T-cell (primary cell): ENCODE measurements at regions not wholly inside any gene's neighbourhood (a gene's known extent, or its start where the extent isn't known, plus 50 kb on each side); places are given as distances from the start of the nearest gene placed in this dataset.

Experiments used
- ATAC-seq, 4 experiments: fragments of 200-7000 bp in 3 of 4; fragments of 150-1000 bp in 1 of 4; cut with Tn5 transposase; replicated peaks in 1 of 4; 1 replicate in 3 of 4; 2 replicates in 1 of 4; pipeline ENCODE4 v1.10.0; 2021; ENCODE audit warnings: moderate library complexity in 3 of 4, mild to moderate bottlenecking in 2 of 4, moderate number of reproducible peaks in 1 of 4
- CTCF ChIA-PET, 2 donors: fragments of 300-600 bp; sonication (Branson Sonifier 250); formaldehyde crosslinking; loops; one replicate each; lab custom pipeline; 2022; ENCODE audit warnings: antibody characterized with exemption in 2 of 2; lab: Charles Lee
- POLR2A ChIA-PET, 2 donors: fragments of 300-600 bp; sonication (Branson Sonifier 250); formaldehyde crosslinking; loops; one replicate each; lab custom pipeline; 2022; ENCODE audit warnings: antibody characterized with exemption in 2 of 2; lab: Charles Lee
- DNase-seq, 35 experiments: peaks; one replicate each; pipeline versions ENCODE4 v3.0.0 to v3.0.0-alpha.2; 2013 to 2023
- H3K27ac ChIP-seq: one replicate; pipeline ENCODE4 v1.5.1; 2013; ENCODE audit warnings: low read length
- H3K27me3 ChIP-seq, 2 experiments: replicated peaks in 1 of 2; 1 replicate in 1 of 2; 2 replicates in 1 of 2; pipeline versions ENCODE4 v1.6.1 to v1.7.0; 2013; ENCODE audit warnings: low read length in 1 of 2, mixed read lengths in 1 of 2; ENCODE audit not compliant: control insufficient read depth in 2 of 2, insufficient read depth in 2 of 2; ENCODE audit errors: extremely low read depth in 1 of 2
- H3K36me3 ChIP-seq, 2 donors: 1 replicate in 1 of 2; 2 replicates in 1 of 2; pipeline versions ENCODE4 v1.6.1 to v1.7.0; 2013; ENCODE audit warnings: low read length in 1 of 2; ENCODE audit not compliant: control insufficient read depth in 2 of 2, insufficient read depth in 1 of 2; ENCODE audit errors: extremely low read depth in 1 of 2
- H3K4me1 ChIP-seq, 2 experiments: 1 replicate in 1 of 2; 2 replicates in 1 of 2; pipeline versions ENCODE4 v1.6.1 to v1.7.0; 2013; ENCODE audit warnings: low read length in 2 of 2, mixed read lengths in 1 of 2; ENCODE audit not compliant: insufficient read depth in 2 of 2, control insufficient read depth in 1 of 2; ENCODE audit errors: extremely low read depth in 1 of 2
- H3K4me3 ChIP-seq, 2 donors: 1 replicate in 1 of 2; 2 replicates in 1 of 2; pipeline versions ENCODE4 v1.5.1 to v1.7.0; 2013; ENCODE audit warnings: mild to moderate bottlenecking in 2 of 2, low read length in 1 of 2, moderate library complexity in 1 of 2; ENCODE audit not compliant: control insufficient read depth in 1 of 2; ENCODE audit errors: extremely low read depth in 1 of 2
- H3K9me3 ChIP-seq: 2 replicates; pipeline ENCODE4 v1.7.0; 2013
- H3K27ac Mint-ChIP-seq, 2 donors: one replicate each; pipeline ENCODE4 v1.8.0; 2020 to 2021; ENCODE audit warnings: mild to moderate bottlenecking in 2 of 2, mixed read lengths in 2 of 2
- H3K27me3 Mint-ChIP-seq, 2 donors: one replicate each; pipeline ENCODE4 v1.8.0; 2021 to 2022; ENCODE audit warnings: mixed read lengths in 2 of 2
- H3K36me3 Mint-ChIP-seq: one replicate; pipeline ENCODE4 v1.8.0; 2021; ENCODE audit warnings: mixed read lengths
- H3K4me1 Mint-ChIP-seq, 3 donors: one replicate each; pipeline ENCODE4 v1.8.0; 2020 to 2022; ENCODE audit warnings: mixed read lengths in 3 of 3, mild to moderate bottlenecking in 1 of 3
- H3K4me3 Mint-ChIP-seq, 3 donors: one replicate each; pipeline ENCODE4 v1.8.0; 2020 to 2022; ENCODE audit warnings: mild to moderate bottlenecking in 3 of 3, mixed read lengths in 3 of 3, moderate library complexity in 3 of 3
- H3K9me3 Mint-ChIP-seq, 3 donors: one replicate each; pipeline ENCODE4 v1.8.0; 2020 to 2022; ENCODE audit warnings: mixed read lengths in 3 of 3
- WGBS: methylation state at CpG from one replicate; pipeline ENCODE4 v1.1.5; 2013; ENCODE audit warnings: missing lambda C conversion rate; ENCODE audit not compliant: insufficient coverage; 5-methylcytosine and 5-hydroxymethylcytosine counted together

- ATAC-seq (no peak), DNase-seq (no peak)
- H3K4me1 ChIP-seq, result no peaks in the 10 kb centered on the region
- no peak overlapping the region for H3K27ac Mint-ChIP-seq
- ChIA-PET CTCF (no interaction called here), POLR2A (interaction anchor here in 1 of 2 donors (0.5 kb wide), 1 partner anchor 371 kb away, joined by 6 read pairs; no protein-coding TSS in a partner anchor)
- no peaks in the 10 kb centered on the region for H3K36me3 Mint-ChIP-seq
- H3K4me3 Mint-ChIP-seq, result no peak overlapping the region
- no peaks in the 10 kb centered on the region for H3K4me1 Mint-ChIP-seq
- no CpG with 5 or more reads among the region's 4 CpGs for WGBS
- no peaks in the 10 kb centered on the region for H3K9me3 ChIP-seq
- no peaks in the 10 kb centered on the region for H3K27me3 Mint-ChIP-seq
- no peak overlapping the region for H3K27ac ChIP-seq
- no peaks in the 10 kb centered on the region for H3K27me3 ChIP-seq
- peaks cover 4 to 6% (median 6%) of the 10 kb centered on the region in 3 donors for H3K9me3 Mint-ChIP-seq
- no peak overlapping the region for H3K4me3 ChIP-seq
- H3K36me3 ChIP-seq, result no peaks in the 10 kb centered on the region
These were observed 89.5 kb downstream of the ALX1 start for GRCh38 chr12:85369365-85370154.

- POLR2A ChIA-PET, result no interaction called here
- no peaks in the 10 kb centered on the region for H3K9me3 ChIP-seq
- CTCF ChIA-PET, result no interaction called here
- Mint-ChIP-seq H3K4me3 (no peak overlapping the region), H3K36me3 (no peaks in the 10 kb centered on the region), H3K27ac (no peak overlapping the region), H3K4me1 (no peaks in the 10 kb centered on the region), H3K9me3 (peaks cover 4 to 6% (median 6%) of the 10 kb centered on the region in 3 donors), H3K27me3 (no peaks in the 10 kb centered on the region)
- no peak overlapping the region for H3K27ac ChIP-seq
- no peaks in the 10 kb centered on the region for H3K4me1 ChIP-seq
- no peaks in the 10 kb centered on the region for H3K27me3 ChIP-seq
- ATAC-seq (no peak), DNase-seq (no peak)
- no peaks in the 10 kb centered on the region for H3K36me3 ChIP-seq
- WGBS, result no CpG with 5 or more reads among the region's 4 CpGs
- H3K4me3 ChIP-seq, result no peak overlapping the region
These were observed 93.0 kb downstream of the ALX1 start for GRCh38 chr12:85373045-85373444.

GRCh38 chr12:85374981-85375380, 95.0 kb downstream of the ALX1 start:
- no peak overlapping the region for H3K4me3 ChIP-seq
- Mint-ChIP-seq H3K36me3 (no peaks in the 10 kb centered on the region), H3K4me3 (no peak overlapping the region), H3K9me3 (peaks cover 4 to 6% (median 6%) of the 10 kb centered on the region in 3 donors), H3K4me1 (no peaks in the 10 kb centered on the region), H3K27ac (no peak overlapping the region), H3K27me3 (no peaks in the 10 kb centered on the region)
- ChIA-PET CTCF (no interaction called here), POLR2A (no interaction called here)
- H3K36me3 ChIP-seq, result no peaks in the 10 kb centered on the region
- DNase-seq, result no peak
- H3K27ac ChIP-seq, result no peak overlapping the region
- whole genome bisulfite sequencing, result no CpG with 5 or more reads among the region's 1 CpG
- H3K27me3 ChIP-seq, result no peaks in the 10 kb centered on the region
- no peaks in the 10 kb centered on the region for H3K9me3 ChIP-seq
- no peak for ATAC-seq
- H3K4me1 ChIP-seq, result no peaks in the 10 kb centered on the region

GRCh38 chr12:85385406-85385805, 105.4 kb downstream of the ALX1 start:
- ChIA-PET POLR2A (no interaction called here), CTCF (no interaction called here)
- Mint-ChIP-seq H3K9me3 (peaks cover 3 to 4% (median 3%) of the 10 kb centered on the region in 3 donors), H3K27me3 (no peaks in the 10 kb centered on the region), H3K4me1 (no peaks in the 10 kb centered on the region), H3K27ac (no peak overlapping the region), H3K4me3 (no peak overlapping the region), H3K36me3 (no peaks in the 10 kb centered on the region)
- DNase-seq, result no peak
- Histone ChIP-seq H3K27ac (no peak overlapping the region), H3K36me3 (no peaks in the 10 kb centered on the region), H3K4me1 (no peaks in the 10 kb centered on the region), H3K9me3 (no peaks in the 10 kb centered on the region), H3K4me3 (no peak overlapping the region), H3K27me3 (no peaks in the 10 kb centered on the region)
- no peak for ATAC-seq

- Mint-ChIP-seq H3K27me3 (no peaks in the 10 kb centered on the region), H3K9me3 (peaks cover 0 to 8% (median 5%) of the 10 kb centered on the region in 3 donors), H3K36me3 (no peaks in the 10 kb centered on the region), H3K27ac (no peak overlapping the region), H3K4me3 (no peak overlapping the region), H3K4me1 (no peaks in the 10 kb centered on the region)
- no peaks in the 10 kb centered on the region for H3K4me1 ChIP-seq
- H3K27me3 ChIP-seq, result no peaks in the 10 kb centered on the region
- no CpG with 5 or more reads among the region's 1 CpG for WGBS
- ATAC-seq, result no peak
- no peak overlapping the region for H3K27ac ChIP-seq
- CTCF ChIA-PET, result no interaction called here
- H3K9me3 ChIP-seq, result no peaks in the 10 kb centered on the region
- no peak for DNase-seq
- H3K4me3 ChIP-seq, result no peak overlapping the region
- H3K36me3 ChIP-seq, result no peaks in the 10 kb centered on the region
- POLR2A ChIA-PET, result no interaction called here
These were observed 110.2 kb downstream of the ALX1 start for GRCh38 chr12:85390266-85390665.

GRCh38 chr12:85392508-85392907, 112.5 kb downstream of the ALX1 start:
- no CpG with 5 or more reads among the region's 1 CpG for WGBS
- H3K4me3 Mint-ChIP-seq, result no peak overlapping the region

More at GRCh38 chr12:85392508-85392907, 112.5 kb downstream of the ALX1 start:
- ChIA-PET POLR2A (no interaction called here), CTCF (no interaction called here)
- H3K4me1 Mint-ChIP-seq, result no peaks in the 10 kb centered on the region
- no peak for ATAC-seq
- H3K27me3 Mint-ChIP-seq, result no peaks in the 10 kb centered on the region
- H3K4me3 ChIP-seq, result no peak overlapping the region
- H3K36me3 ChIP-seq, result no peaks in the 10 kb centered on the region
- H3K9me3 Mint-ChIP-seq, result peaks cover 0 to 8% (median 5%) of the 10 kb centered on the region in 3 donors
- H3K4me1 ChIP-seq, result no peaks in the 10 kb centered on the region
- no peaks in the 10 kb centered on the region for H3K36me3 Mint-ChIP-seq
- H3K27ac Mint-ChIP-seq, result no peak overlapping the region
- no peak for DNase-seq
- no peaks in the 10 kb centered on the region for H3K9me3 ChIP-seq
- H3K27me3 ChIP-seq, result no peaks in the 10 kb centered on the region
- no peak overlapping the region for H3K27ac ChIP-seq
